Activated naive CD8-positive, alpha-beta T cell treated with anti-CD3 and anti-CD28 coated beads, Interleukin-2, amount 10 ng/mL, durations not matched to agents 7 days and 5 days (primary cell): ENCODE measurements at regions not wholly inside any gene's neighbourhood (a gene's known extent, or its start where the extent isn't known, plus 50 kb on each side); places are given as distances from the start of the nearest gene placed in this dataset.

Source experiments
- ATAC-seq: fragments of 150-1000 bp; cut with Tn5 transposase; one replicate; pipeline ENCODE4 v1.10.0; 2021; ENCODE audit warnings: low read depth, moderate library complexity
- POLR2A ChIA-PET: fragments of 350-600 bp; sonication (Branson Sonifier 250); formaldehyde crosslinking; loops from one replicate; lab custom pipeline; 2021; ENCODE audit warnings: antibody characterized with exemption; lab: Charles Lee
- DNase-seq: peaks from one replicate; pipeline ENCODE4 v3.0.0; 2021
- H3K27ac Mint-ChIP-seq: one replicate; pipeline ENCODE4 v1.8.0; 2022; ENCODE audit warnings: mild to moderate bottlenecking, mixed read lengths
- H3K27me3 Mint-ChIP-seq: one replicate; pipeline ENCODE4 v1.8.0; 2022; ENCODE audit warnings: mild to moderate bottlenecking, moderate library complexity, mixed read lengths
- H3K36me3 Mint-ChIP-seq: one replicate; pipeline ENCODE4 v1.8.0; 2021; ENCODE audit warnings: mild to moderate bottlenecking, mixed read lengths
- H3K4me1 Mint-ChIP-seq: one replicate; pipeline ENCODE4 v1.8.0; 2021; ENCODE audit warnings: mixed read lengths
- H3K4me3 Mint-ChIP-seq: one replicate; pipeline ENCODE4 v1.8.0; 2022; ENCODE audit warnings: mild to moderate bottlenecking, moderate library complexity, mixed read lengths
- H3K9me3 Mint-ChIP-seq: one replicate; pipeline ENCODE4 v1.8.0; 2021; ENCODE audit warnings: mixed read lengths

- no peaks in the 10 kb centered on the region for H3K27me3 Mint-ChIP-seq
- H3K36me3 Mint-ChIP-seq: no peaks in the 10 kb centered on the region
- DNase-seq (no peak), ATAC-seq (no peak)
- no peak overlapping the region for H3K4me3 Mint-ChIP-seq
- H3K9me3 Mint-ChIP-seq: no peaks in the 10 kb centered on the region
- H3K27ac Mint-ChIP-seq: no peak overlapping the region
- H3K4me1 Mint-ChIP-seq: no peaks in the 10 kb centered on the region
- POLR2A ChIA-PET: no interaction called here
Observed at GRCh38 chr3:146894406-146894805, 289.3 kb upstream of the PLSCR5 start.

- DNase-seq (no peak), ATAC-seq (no peak)
- Mint-ChIP-seq H3K4me3 (no peak overlapping the region), H3K27ac (no peak overlapping the region), H3K27me3 (no peaks in the 10 kb centered on the region), H3K4me1 (no peaks in the 10 kb centered on the region), H3K9me3 (no peaks in the 10 kb centered on the region), H3K36me3 (no peaks in the 10 kb centered on the region)
- POLR2A ChIA-PET: no interaction called here
Observed at GRCh38 chr3:146892041-146892440, 286.9 kb upstream of the PLSCR5 start.

- Mint-ChIP-seq H3K4me1 (no peaks in the 10 kb centered on the region), H3K9me3 (no peaks in the 10 kb centered on the region), H3K36me3 (no peaks in the 10 kb centered on the region), H3K27ac (no peak overlapping the region), H3K27me3 (no peaks in the 10 kb centered on the region), H3K4me3 (no peak overlapping the region)
- no peak for DNase-seq
- no peak for ATAC-seq
- POLR2A ChIA-PET: no interaction called here
Observed at GRCh38 chr3:146889626-146890025, 284.5 kb upstream of the PLSCR5 start.

GRCh38 chr3:146888176-146888575 is 283.0 kb upstream of the PLSCR5 start:
- no peaks in the 10 kb centered on the region for H3K4me1 Mint-ChIP-seq
- no peak for DNase-seq
- no peaks in the 10 kb centered on the region for H3K9me3 Mint-ChIP-seq
- POLR2A ChIA-PET: no interaction called here
- H3K36me3 Mint-ChIP-seq: no peaks in the 10 kb centered on the region
- ATAC-seq: no peak
- H3K27ac Mint-ChIP-seq: no peak overlapping the region
- H3K4me3 Mint-ChIP-seq: no peak overlapping the region
- no peaks in the 10 kb centered on the region for H3K27me3 Mint-ChIP-seq

GRCh38 chr3:146884721-146885120 is 279.6 kb upstream of the PLSCR5 start:
- Mint-ChIP-seq H3K36me3 (no peaks in the 10 kb centered on the region), H3K27me3 (no peaks in the 10 kb centered on the region), H3K9me3 (no peaks in the 10 kb centered on the region), H3K4me3 (no peak overlapping the region), H3K4me1 (no peaks in the 10 kb centered on the region), H3K27ac (no peak overlapping the region)
- no peak for ATAC-seq
- POLR2A ChIA-PET: no interaction called here
- DNase-seq: no peak

- Mint-ChIP-seq H3K27me3 (no peaks in the 10 kb centered on the region), H3K4me3 (no peak overlapping the region), H3K9me3 (no peaks in the 10 kb centered on the region), H3K27ac (no peak overlapping the region), H3K4me1 (no peaks in the 10 kb centered on the region), H3K36me3 (no peaks in the 10 kb centered on the region)
- POLR2A ChIA-PET: no interaction called here
- DNase-seq: no peak
- ATAC-seq: no peak
Observed at GRCh38 chr3:146884296-146884695, 279.1 kb upstream of the PLSCR5 start.

- Mint-ChIP-seq H3K9me3 (no peaks in the 10 kb centered on the region), H3K36me3 (no peaks in the 10 kb centered on the region), H3K27me3 (no peaks in the 10 kb centered on the region), H3K27ac (no peak overlapping the region), H3K4me3 (no peak overlapping the region), H3K4me1 (no peaks in the 10 kb centered on the region)
- POLR2A ChIA-PET: no interaction called here
- ATAC-seq: no peak
- no peak for DNase-seq
Observed at GRCh38 chr3:146883288-146883687, 278.1 kb upstream of the PLSCR5 start.

- Mint-ChIP-seq H3K4me3 (no peak overlapping the region), H3K4me1 (no peaks in the 10 kb centered on the region), H3K27ac (no peak overlapping the region), H3K36me3 (no peaks in the 10 kb centered on the region), H3K9me3 (no peaks in the 10 kb centered on the region), H3K27me3 (no peaks in the 10 kb centered on the region)
- DNase-seq: no peak
- no peak for ATAC-seq
- POLR2A ChIA-PET: no interaction called here
Observed at GRCh38 chr3:146881966-146882760, 277.0 kb upstream of the PLSCR5 start.

- POLR2A ChIA-PET: no interaction called here
Observed at GRCh38 chr3:146881356-146881755, 276.2 kb upstream of the PLSCR5 start.

GRCh38 chr3:146873748-146874147 is 268.6 kb upstream of the PLSCR5 start:
- DNase-seq (no peak), ATAC-seq (no peak)
- Mint-ChIP-seq H3K4me3 (no peak overlapping the region), H3K9me3 (peaks cover 7% of the 10 kb centered on the region), H3K27me3 (no peaks in the 10 kb centered on the region), H3K36me3 (no peaks in the 10 kb centered on the region), H3K27ac (no peak overlapping the region), H3K4me1 (no peaks in the 10 kb centered on the region)
- POLR2A ChIA-PET: no interaction called here

More at GRCh38 chr3:146881356-146881755, 276.2 kb upstream of the PLSCR5 start:
- DNase-seq: no peak
- no peak overlapping the region for H3K27ac Mint-ChIP-seq
- no peak for ATAC-seq
- H3K27me3 Mint-ChIP-seq: no peaks in the 10 kb centered on the region
- no peak overlapping the region for H3K4me3 Mint-ChIP-seq
- H3K4me1 Mint-ChIP-seq: no peaks in the 10 kb centered on the region
- peaks cover 1% of the 10 kb centered on the region for H3K9me3 Mint-ChIP-seq
- no peaks in the 10 kb centered on the region for H3K36me3 Mint-ChIP-seq

- no peak overlapping the region for H3K4me3 Mint-ChIP-seq
- H3K27me3 Mint-ChIP-seq: no peaks in the 10 kb centered on the region
- H3K9me3 Mint-ChIP-seq: no peaks in the 10 kb centered on the region
- H3K27ac Mint-ChIP-seq: no peak overlapping the region
- ATAC-seq (no peak), DNase-seq (no peak)
- no peaks in the 10 kb centered on the region for H3K36me3 Mint-ChIP-seq
- no peaks in the 10 kb centered on the region for H3K4me1 Mint-ChIP-seq
- POLR2A ChIA-PET: no interaction called here
Observed at GRCh38 chr3:146865175-146865755, 260.1 kb upstream of the PLSCR5 start.

GRCh38 chr3:146861262-146861661 is 256.1 kb upstream of the PLSCR5 start:
- Mint-ChIP-seq H3K27me3 (no peaks in the 10 kb centered on the region), H3K9me3 (no peaks in the 10 kb centered on the region), H3K4me3 (no peak overlapping the region), H3K36me3 (no peaks in the 10 kb centered on the region), H3K27ac (no peak overlapping the region), H3K4me1 (no peaks in the 10 kb centered on the region)
- DNase-seq: no peak
- ATAC-seq: no peak
- POLR2A ChIA-PET: no interaction called here

- H3K4me1 Mint-ChIP-seq: no peaks in the 10 kb centered on the region
- H3K27me3 Mint-ChIP-seq: no peaks in the 10 kb centered on the region
- no peak overlapping the region for H3K4me3 Mint-ChIP-seq
- POLR2A ChIA-PET: no interaction called here
- no peak for ATAC-seq
- H3K27ac Mint-ChIP-seq: no peak overlapping the region
- no peaks in the 10 kb centered on the region for H3K36me3 Mint-ChIP-seq
- no peaks in the 10 kb centered on the region for H3K9me3 Mint-ChIP-seq
- DNase-seq: no peak
Observed at GRCh38 chr3:146854523-146854922, 249.4 kb upstream of the PLSCR5 start.

- Mint-ChIP-seq H3K27me3 (no peaks in the 10 kb centered on the region), H3K36me3 (no peaks in the 10 kb centered on the region)
- POLR2A ChIA-PET: no interaction called here
Observed at GRCh38 chr3:146851665-146852064, 246.5 kb upstream of the PLSCR5 start.

More at GRCh38 chr3:146851665-146852064, 246.5 kb upstream of the PLSCR5 start:
- Mint-ChIP-seq H3K9me3 (no peaks in the 10 kb centered on the region), H3K4me3 (no peak overlapping the region), H3K27ac (no peak overlapping the region), H3K4me1 (no peaks in the 10 kb centered on the region)
- DNase-seq (no peak), ATAC-seq (no peak)
